22Rv1 (cell line): ENCODE measurements at regions not wholly inside any gene's neighbourhood (a gene's known extent, or its start where the extent isn't known, plus 50 kb on each side); places are given as distances from the start of the nearest gene placed in this dataset.

Source experiments
- ZFX ChIP-seq: fragments of 450-650 bp; IDR thresholded peaks from 2 replicates; pipeline ENCODE4 v1.6.1; 2017; ENCODE audit warnings: antibody characterized with exemption, borderline replicate concordance
- TF ChIP-seq, protein P1 (sequence below): fragments of 450-650 bp; IDR thresholded peaks from 2 replicates; pipeline ENCODE4 v1.5.1; 2017; ENCODE audit warnings: mild to moderate bottlenecking

- TF ChIP-seq, protein P1, sequence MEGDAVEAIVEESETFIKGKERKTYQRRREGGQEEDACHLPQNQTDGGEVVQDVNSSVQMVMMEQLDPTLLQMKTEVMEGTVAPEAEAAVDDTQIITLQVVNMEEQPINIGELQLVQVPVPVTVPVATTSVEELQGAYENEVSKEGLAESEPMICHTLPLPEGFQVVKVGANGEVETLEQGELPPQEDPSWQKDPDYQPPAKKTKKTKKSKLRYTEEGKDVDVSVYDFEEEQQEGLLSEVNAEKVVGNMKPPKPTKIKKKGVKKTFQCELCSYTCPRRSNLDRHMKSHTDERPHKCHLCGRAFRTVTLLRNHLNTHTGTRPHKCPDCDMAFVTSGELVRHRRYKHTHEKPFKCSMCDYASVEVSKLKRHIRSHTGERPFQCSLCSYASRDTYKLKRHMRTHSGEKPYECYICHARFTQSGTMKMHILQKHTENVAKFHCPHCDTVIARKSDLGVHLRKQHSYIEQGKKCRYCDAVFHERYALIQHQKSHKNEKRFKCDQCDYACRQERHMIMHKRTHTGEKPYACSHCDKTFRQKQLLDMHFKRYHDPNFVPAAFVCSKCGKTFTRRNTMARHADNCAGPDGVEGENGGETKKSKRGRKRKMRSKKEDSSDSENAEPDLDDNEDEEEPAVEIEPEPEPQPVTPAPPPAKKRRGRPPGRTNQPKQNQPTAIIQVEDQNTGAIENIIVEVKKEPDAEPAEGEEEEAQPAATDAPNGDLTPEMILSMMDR: no peak
- no peak for TF ChIP-seq ZFX
These were observed 525.2 kb downstream of the PKHD1 start for GRCh38 chr6:51562198-51562597.
